MCF 10A (cell line): ENCODE measurements at regions not wholly inside any gene's neighbourhood (a gene's known extent, or its start where the extent isn't known, plus 50 kb on each side); places are given as distances from the start of the nearest gene placed in this dataset.

ENCODE experiments used
- BruUV-seq: library from RNA; stranded (reverse); fragments of 400-500 nt; replicated peaks from 2 replicates; lab custom pipeline; 2021; lab: Mats Ljungman, UMichigan
- CTCF ChIA-PET: fragments of 300-600 bp; sonication (Branson Sonifier 250); formaldehyde crosslinking; extraction: SDS; loops from one replicate; lab custom pipeline; 2021; ENCODE audit warnings: antibody characterized with exemption, inconsistent platforms; lab: Yijun Ruan, JAX
- POLR2A ChIA-PET: fragments of 300-600, 350-650 bp; sonication (Branson Sonifier 250); formaldehyde crosslinking; extraction: SDS; loops from one replicate; lab custom pipeline; 2020; ENCODE audit warnings: antibody characterized with exemption, inconsistent platforms; lab: Yijun Ruan, JAX
- DNase-seq: peaks from one replicate; pipeline ENCODE4 v3.0.0-alpha.2; 2018; ENCODE audit not compliant: unreplicated experiment
- H3K27ac Mint-ChIP-seq: one replicate; pipeline ENCODE4 v1.8.0; 2022; ENCODE audit warnings: mild to moderate bottlenecking, low read depth, mixed read lengths; ENCODE audit not compliant: unreplicated experiment
- H3K27me3 Mint-ChIP-seq: one replicate; pipeline ENCODE4 v1.8.0; 2022; ENCODE audit warnings: mixed read lengths; ENCODE audit not compliant: insufficient read depth, unreplicated experiment
- H3K36me3 Mint-ChIP-seq: one replicate; pipeline ENCODE4 v1.8.0; 2022; ENCODE audit warnings: mild to moderate bottlenecking, moderate library complexity, mixed read lengths; ENCODE audit not compliant: insufficient read depth, unreplicated experiment
- H3K4me1 Mint-ChIP-seq: one replicate; pipeline ENCODE4 v1.8.0; 2022; ENCODE audit warnings: mixed read lengths; ENCODE audit not compliant: insufficient read depth, unreplicated experiment
- H3K4me3 Mint-ChIP-seq: one replicate; pipeline ENCODE4 v1.8.0; 2022; ENCODE audit warnings: mild to moderate bottlenecking, moderate library complexity, mixed read lengths; ENCODE audit not compliant: unreplicated experiment
- H3K9me3 Mint-ChIP-seq: one replicate; pipeline ENCODE4 v1.8.0; 2022; ENCODE audit warnings: mixed read lengths; ENCODE audit not compliant: unreplicated experiment
- intact Hi-C: fragments of 100-400 bp; cut with micrococcal nuclease; formaldehyde crosslinking; loops from 2 replicates; pipeline ENCODE4 v1.14.1; 2022
- TF ChIP-seq, protein P1 (sequence below): fragments of 200-600 bp; IDR thresholded peaks from one replicate; pipeline ENCODE4 v1.8.0; 2022; ENCODE audit warnings: antibody characterized with exemption, mild to moderate bottlenecking; ENCODE audit not compliant: unreplicated experiment

DNA sequence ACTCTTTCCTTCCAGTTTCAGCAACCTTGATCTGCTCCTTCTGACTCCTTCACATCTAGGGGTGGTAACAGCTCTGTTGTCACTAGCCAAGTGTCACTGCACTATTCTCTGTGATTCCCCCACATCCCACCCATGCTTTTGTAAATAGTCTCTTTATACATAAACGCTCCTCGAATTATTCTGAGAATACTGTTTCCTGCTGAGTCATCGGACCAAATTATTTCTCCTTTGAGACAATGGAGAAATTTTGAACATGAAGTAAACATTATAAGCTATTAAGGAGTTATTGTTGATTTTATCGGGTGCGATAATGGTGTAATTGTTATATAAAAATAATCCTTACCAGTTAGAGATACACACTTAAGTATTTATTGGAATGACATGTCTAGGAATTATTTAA lies 245.1 kb upstream of the RPS6KA3 start:
- no peak for DNase-seq
- H3K4me3 Mint-ChIP-seq, result no peak overlapping the region
- no peaks in the 10 kb centered on the region for H3K9me3 Mint-ChIP-seq
- BruUV-seq, result no TSS peak
- no peaks in the 10 kb centered on the region for H3K36me3 Mint-ChIP-seq
- intact Hi-C loops, result no loop called here
- H3K27me3 Mint-ChIP-seq, result peaks cover 38% of the 10 kb centered on the region
- TF ChIP-seq, protein P1, sequence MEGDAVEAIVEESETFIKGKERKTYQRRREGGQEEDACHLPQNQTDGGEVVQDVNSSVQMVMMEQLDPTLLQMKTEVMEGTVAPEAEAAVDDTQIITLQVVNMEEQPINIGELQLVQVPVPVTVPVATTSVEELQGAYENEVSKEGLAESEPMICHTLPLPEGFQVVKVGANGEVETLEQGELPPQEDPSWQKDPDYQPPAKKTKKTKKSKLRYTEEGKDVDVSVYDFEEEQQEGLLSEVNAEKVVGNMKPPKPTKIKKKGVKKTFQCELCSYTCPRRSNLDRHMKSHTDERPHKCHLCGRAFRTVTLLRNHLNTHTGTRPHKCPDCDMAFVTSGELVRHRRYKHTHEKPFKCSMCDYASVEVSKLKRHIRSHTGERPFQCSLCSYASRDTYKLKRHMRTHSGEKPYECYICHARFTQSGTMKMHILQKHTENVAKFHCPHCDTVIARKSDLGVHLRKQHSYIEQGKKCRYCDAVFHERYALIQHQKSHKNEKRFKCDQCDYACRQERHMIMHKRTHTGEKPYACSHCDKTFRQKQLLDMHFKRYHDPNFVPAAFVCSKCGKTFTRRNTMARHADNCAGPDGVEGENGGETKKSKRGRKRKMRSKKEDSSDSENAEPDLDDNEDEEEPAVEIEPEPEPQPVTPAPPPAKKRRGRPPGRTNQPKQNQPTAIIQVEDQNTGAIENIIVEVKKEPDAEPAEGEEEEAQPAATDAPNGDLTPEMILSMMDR, result no peak
- POLR2A ChIA-PET, result no interaction called here
- CTCF ChIA-PET, result interaction anchor here (1.3 kb wide), 1 partner anchor 18 kb away, joined by 3 read pairs; no protein-coding TSS in a partner anchor
- no peaks in the 10 kb centered on the region for H3K4me1 Mint-ChIP-seq
- H3K27ac Mint-ChIP-seq, result no peak overlapping the region

DNA sequence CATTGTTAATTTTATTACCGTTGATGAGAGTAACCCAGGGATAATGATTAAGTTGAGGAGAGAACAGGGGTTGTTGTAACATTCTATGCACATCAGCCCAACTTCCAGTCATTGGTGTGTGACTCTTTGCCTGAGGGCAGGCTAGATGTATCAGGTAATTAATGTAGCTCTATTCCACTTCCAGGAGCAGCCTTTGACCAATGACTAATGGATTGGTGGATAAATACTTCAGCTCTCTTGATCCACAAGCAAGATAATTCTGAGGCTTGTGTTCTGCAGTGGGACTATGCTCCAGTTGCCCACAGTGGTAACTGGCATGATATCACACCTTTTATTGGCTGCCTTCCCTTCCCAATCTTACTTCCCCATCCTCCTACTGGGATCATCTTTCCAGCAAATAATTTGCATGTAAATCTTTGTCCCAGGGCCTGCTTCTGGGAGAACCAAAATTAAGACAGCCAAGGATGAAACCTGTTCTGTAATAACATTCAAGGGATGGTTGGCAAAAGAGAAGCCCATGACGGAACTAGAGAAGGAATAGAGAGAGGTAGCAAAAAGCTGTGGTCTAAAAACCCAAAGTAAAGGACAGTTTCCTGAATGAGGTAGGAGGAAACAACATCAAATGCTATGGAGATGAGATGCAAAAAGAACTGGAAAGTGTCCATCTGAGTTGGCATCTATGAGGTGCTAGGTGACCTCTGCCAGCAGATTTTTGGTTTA lies 241.4 kb upstream of the RPS6KA3 start:
- H3K4me3 Mint-ChIP-seq, result no peak overlapping the region
- TF ChIP-seq, protein P1, result no peak
- CTCF ChIA-PET, result interaction anchor here (0.6 to 1.3 kb wide), 4 partner anchors 12 to 48 kb away, joined by 3 to 4 read pairs (median 3); no protein-coding TSS in a partner anchor
- peaks cover 57% of the 10 kb centered on the region for H3K27me3 Mint-ChIP-seq
- no peaks in the 10 kb centered on the region for H3K4me1 Mint-ChIP-seq
- no TSS peak for BruUV-seq
- no peak overlapping the region for H3K27ac Mint-ChIP-seq
- no peaks in the 10 kb centered on the region for H3K36me3 Mint-ChIP-seq
- no peak for DNase-seq
- intact Hi-C loops, result no loop called here
- POLR2A ChIA-PET, result no interaction called here
- no peaks in the 10 kb centered on the region for H3K9me3 Mint-ChIP-seq

DNA sequence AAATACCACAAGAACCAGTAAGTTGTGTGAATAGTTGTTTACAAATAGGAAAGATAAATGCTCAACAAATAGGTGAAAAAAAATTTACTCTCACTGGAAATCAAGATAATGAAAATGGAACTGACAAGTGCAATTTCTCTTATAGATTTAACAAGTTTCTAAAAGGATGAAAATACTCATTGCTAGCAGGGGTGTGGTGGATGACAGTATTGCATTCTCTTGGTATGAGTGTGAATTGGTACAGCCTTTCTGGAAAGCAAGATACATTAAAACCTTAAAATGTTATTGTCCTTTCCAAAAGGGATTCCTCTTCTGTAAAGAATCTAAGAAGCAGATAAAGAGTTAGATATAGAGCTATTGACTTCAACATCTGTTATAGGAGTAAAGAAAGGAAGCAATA lies 240.0 kb upstream of the RPS6KA3 start:
- intact Hi-C loops, result no loop called here
- H3K27ac Mint-ChIP-seq, result no peak overlapping the region
- H3K4me1 Mint-ChIP-seq, result no peaks in the 10 kb centered on the region
- peaks cover 70% of the 10 kb centered on the region for H3K27me3 Mint-ChIP-seq
- no peak for DNase-seq
- no peaks in the 10 kb centered on the region for H3K36me3 Mint-ChIP-seq
- no peak overlapping the region for H3K4me3 Mint-ChIP-seq
- POLR2A ChIA-PET, result interaction anchor here (0.7 kb wide), 1 partner anchor 496 kb away, joined by 3 read pairs; no protein-coding TSS in a partner anchor
- CTCF ChIA-PET, result no interaction called here
- H3K9me3 Mint-ChIP-seq, result no peaks in the 10 kb centered on the region
- TF ChIP-seq, protein P1, result no peak
- BruUV-seq, result no TSS peak

DNA sequence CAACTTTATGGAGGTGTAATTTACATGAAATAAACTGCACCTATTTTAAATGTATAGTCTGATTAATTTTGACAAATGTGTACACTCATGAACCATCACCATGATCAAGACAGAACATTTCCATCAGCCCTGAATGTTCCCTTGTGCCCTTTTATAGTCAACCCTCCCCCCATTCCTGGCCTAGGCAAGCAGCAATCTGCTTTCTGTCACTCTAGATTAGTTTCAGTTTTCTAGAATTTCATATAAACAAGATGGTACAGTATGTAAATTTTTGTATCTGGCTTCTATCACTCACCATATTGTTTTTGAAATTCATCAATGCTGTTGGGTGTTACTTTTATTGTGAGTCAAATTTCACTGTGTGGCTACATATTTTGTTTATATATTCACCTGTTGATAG lies 234.2 kb upstream of the RPS6KA3 start:
- Mint-ChIP-seq H3K27ac (no peak overlapping the region), H3K27me3 (peaks cover 72% of the 10 kb centered on the region), H3K9me3 (no peaks in the 10 kb centered on the region), H3K4me3 (no peak overlapping the region), H3K4me1 (no peaks in the 10 kb centered on the region), H3K36me3 (no peaks in the 10 kb centered on the region)
- POLR2A ChIA-PET, result no interaction called here
- intact Hi-C loops, result no loop called here
- BruUV-seq, result no TSS peak
- TF ChIP-seq, protein P1, result no peak
- CTCF ChIA-PET, result interaction anchor here (1.3 kb wide), 1 partner anchor 18 kb away, joined by 3 read pairs; no protein-coding TSS in a partner anchor
- no peak for DNase-seq
